IgD-negative memory B cell (primary cell): ENCODE measurements at regions not wholly inside any gene's neighbourhood (a gene's known extent, or its start where the extent isn't known, plus 50 kb on each side); places are given as distances from the start of the nearest gene placed in this dataset.
A peak's percentile ranks its signal among the peaks of the same experiment; 100 is the strongest.

Source experiments
- H3K27ac Mint-ChIP-seq, 3 donors: one replicate each; pipeline ENCODE4 v1.8.0; 2020 to 2022; ENCODE audit warnings: mild to moderate bottlenecking in 3 of 3, mixed read lengths in 3 of 3, moderate library complexity in 1 of 3
- H3K27me3 Mint-ChIP-seq: one replicate; pipeline ENCODE4 v1.8.0; 2021; ENCODE audit warnings: mixed read lengths
- H3K36me3 Mint-ChIP-seq: one replicate; pipeline ENCODE4 v1.8.0; 2020; ENCODE audit warnings: mild to moderate bottlenecking, mixed read lengths
- H3K4me1 Mint-ChIP-seq, 3 donors: one replicate each; pipeline ENCODE4 v1.8.0; 2020 to 2022; ENCODE audit warnings: mixed read lengths in 3 of 3, mild to moderate bottlenecking in 1 of 3
- H3K4me3 Mint-ChIP-seq, 4 donors: one replicate each; pipeline ENCODE4 v1.8.0; 2020 to 2022; ENCODE audit warnings: mild to moderate bottlenecking in 4 of 4, mixed read lengths in 4 of 4, moderate library complexity in 3 of 4
- H3K9me3 Mint-ChIP-seq, 3 donors: one replicate each; pipeline ENCODE4 v1.8.0; 2020 to 2021; ENCODE audit warnings: mixed read lengths in 3 of 3, mild to moderate bottlenecking in 1 of 3

GRCh38 chr15:70469651-70470555 lies 293.5 kb downstream of the UACA start:
- Mint-ChIP-seq H3K9me3 (no peaks in the 10 kb centered on the region), H3K4me1 (peaks cover 4 to 9% (median 7%) of the 10 kb centered on the region in 3 donors), H3K27me3 (peaks cover 4% of the 10 kb centered on the region), H3K27ac (no peak overlapping the region), H3K4me3 (peak overlapping the region in 1 of 4 donors; percentile 85), H3K36me3 (no peaks in the 10 kb centered on the region)

GRCh38 chr15:70469182-70469581 lies 294.2 kb downstream of the UACA start:
- H3K9me3 Mint-ChIP-seq = no peaks in the 10 kb centered on the region
- H3K27ac Mint-ChIP-seq = no peak overlapping the region
- peak overlapping the region in 1 of 4 donors; percentile 85 for H3K4me3 Mint-ChIP-seq
- no peaks in the 10 kb centered on the region for H3K36me3 Mint-ChIP-seq
- H3K4me1 Mint-ChIP-seq = peaks cover 3 to 7% (median 5%) of the 10 kb centered on the region in 3 donors
- H3K27me3 Mint-ChIP-seq = peaks cover 1% of the 10 kb centered on the region

- Mint-ChIP-seq H3K4me3 (no peak overlapping the region), H3K36me3 (no peaks in the 10 kb centered on the region), H3K27ac (no peak overlapping the region), H3K27me3 (no peaks in the 10 kb centered on the region), H3K9me3 (no peaks in the 10 kb centered on the region), H3K4me1 (peaks cover 3 to 17% (median 17%) of the 10 kb centered on the region in 3 donors)
Observed at GRCh38 chr15:70466895-70467529, 296.3 kb downstream of the UACA start.

- H3K36me3 Mint-ChIP-seq = no peaks in the 10 kb centered on the region
- H3K27me3 Mint-ChIP-seq = no peaks in the 10 kb centered on the region
- H3K4me3 Mint-ChIP-seq = no peak overlapping the region
- no peak overlapping the region for H3K27ac Mint-ChIP-seq
- H3K4me1 Mint-ChIP-seq = peaks cover 3 to 17% (median 17%) of the 10 kb centered on the region in 3 donors
- H3K9me3 Mint-ChIP-seq = no peaks in the 10 kb centered on the region
Observed at GRCh38 chr15:70466305-70466704, 297.1 kb downstream of the UACA start.

GRCh38 chr15:70465812-70466211 lies 297.5 kb downstream of the UACA start:
- no peaks in the 10 kb centered on the region for H3K27me3 Mint-ChIP-seq
- no peaks in the 10 kb centered on the region for H3K9me3 Mint-ChIP-seq
- no peak overlapping the region for H3K27ac Mint-ChIP-seq
- H3K36me3 Mint-ChIP-seq = no peaks in the 10 kb centered on the region
- H3K4me1 Mint-ChIP-seq = peaks cover 6 to 17% (median 16%) of the 10 kb centered on the region in 3 donors
- no peak overlapping the region for H3K4me3 Mint-ChIP-seq

GRCh38 chr15:70463453-70463834 lies 299.9 kb downstream of the UACA start:
- Mint-ChIP-seq H3K4me1 (peaks cover 21 to 27% (median 24%) of the 10 kb centered on the region in 3 donors), H3K9me3 (no peaks in the 10 kb centered on the region), H3K4me3 (no peak overlapping the region), H3K27me3 (peaks cover 2% of the 10 kb centered on the region), H3K27ac (no peak overlapping the region), H3K36me3 (no peaks in the 10 kb centered on the region)

GRCh38 chr15:70461992-70462391 lies 301.4 kb downstream of the UACA start:
- Mint-ChIP-seq H3K27me3 (peaks cover 2% of the 10 kb centered on the region), H3K27ac (peak overlapping the region in 1 of 3 donors; percentile 18)

GRCh38 chr15:70461017-70461416 lies 302.3 kb downstream of the UACA start:
- no peaks in the 10 kb centered on the region for H3K9me3 Mint-ChIP-seq
- H3K27me3 Mint-ChIP-seq = peaks cover 2% of the 10 kb centered on the region
- no peak overlapping the region for H3K4me3 Mint-ChIP-seq

More at GRCh38 chr15:70461992-70462391, 301.4 kb downstream of the UACA start:
- Mint-ChIP-seq H3K9me3 (no peaks in the 10 kb centered on the region), H3K4me1 (peaks cover 19 to 25% (median 22%) of the 10 kb centered on the region in 3 donors), H3K4me3 (no peak overlapping the region), H3K36me3 (no peaks in the 10 kb centered on the region)

GRCh38 chr15:70459312-70459711 lies 304.0 kb downstream of the UACA start:
- Mint-ChIP-seq H3K36me3 (no peaks in the 10 kb centered on the region), H3K27ac (no peak overlapping the region), H3K4me3 (no peak overlapping the region), H3K27me3 (peaks cover 2% of the 10 kb centered on the region), H3K4me1 (peaks cover 17 to 22% (median 19%) of the 10 kb centered on the region in 3 donors), H3K9me3 (no peaks in the 10 kb centered on the region)

More at GRCh38 chr15:70461017-70461416, 302.3 kb downstream of the UACA start:
- H3K4me1 Mint-ChIP-seq = peaks cover 17 to 22% (median 19%) of the 10 kb centered on the region in 3 donors
- H3K27ac Mint-ChIP-seq = peak overlapping the region in 1 of 3 donors; percentile 47
- H3K36me3 Mint-ChIP-seq = no peaks in the 10 kb centered on the region

- no peaks in the 10 kb centered on the region for H3K9me3 Mint-ChIP-seq
- H3K27me3 Mint-ChIP-seq = peaks cover under 1% of the 10 kb centered on the region
- H3K4me3 Mint-ChIP-seq = no peak overlapping the region
- peaks cover 1 to 6% (median 1%) of the 10 kb centered on the region in 3 donors for H3K4me1 Mint-ChIP-seq
- no peak overlapping the region for H3K27ac Mint-ChIP-seq
- no peaks in the 10 kb centered on the region for H3K36me3 Mint-ChIP-seq
Observed at GRCh38 chr15:70453766-70454165, 309.6 kb downstream of the UACA start.

GRCh38 chr15:70453238-70453637 lies 310.1 kb downstream of the UACA start:
- Mint-ChIP-seq H3K27me3 (peaks cover 3% of the 10 kb centered on the region), H3K4me3 (no peak overlapping the region), H3K27ac (no peak overlapping the region)

GRCh38 chr15:70451821-70452653 lies 311.3 kb downstream of the UACA start:
- Mint-ChIP-seq H3K9me3 (no peaks in the 10 kb centered on the region), H3K27ac (no peak overlapping the region), H3K4me3 (peak overlapping the region in 1 of 4 donors; percentile 39)

More at GRCh38 chr15:70453238-70453637, 310.1 kb downstream of the UACA start:
- H3K9me3 Mint-ChIP-seq = no peaks in the 10 kb centered on the region
- H3K4me1 Mint-ChIP-seq = peaks cover 2 to 7% (median 4%) of the 10 kb centered on the region in 3 donors
- no peaks in the 10 kb centered on the region for H3K36me3 Mint-ChIP-seq

GRCh38 chr15:70450142-70450443 lies 313.3 kb downstream of the UACA start:
- H3K27me3 Mint-ChIP-seq = peaks cover 10% of the 10 kb centered on the region
- peaks cover 0 to 1% (median 0%) of the 10 kb centered on the region in 3 donors for H3K9me3 Mint-ChIP-seq
- H3K36me3 Mint-ChIP-seq = no peaks in the 10 kb centered on the region
- peak overlapping the region in 1 of 4 donors; percentile 77 for H3K4me3 Mint-ChIP-seq
- peaks cover 9 to 15% (median 12%) of the 10 kb centered on the region in 3 donors for H3K4me1 Mint-ChIP-seq
- peak overlapping the region in 1 of 3 donors; percentile 77 for H3K27ac Mint-ChIP-seq

More at GRCh38 chr15:70451821-70452653, 311.3 kb downstream of the UACA start:
- H3K36me3 Mint-ChIP-seq = no peaks in the 10 kb centered on the region
- H3K27me3 Mint-ChIP-seq = peaks cover 10% of the 10 kb centered on the region
- H3K4me1 Mint-ChIP-seq = peaks cover 9 to 15% (median 12%) of the 10 kb centered on the region in 3 donors

GRCh38 chr15:70449311-70450141 lies 313.8 kb downstream of the UACA start:
- peaks cover 10% of the 10 kb centered on the region for H3K27me3 Mint-ChIP-seq
- H3K27ac Mint-ChIP-seq = no peak overlapping the region
- no peaks in the 10 kb centered on the region for H3K36me3 Mint-ChIP-seq
- peaks cover 0 to 1% (median 0%) of the 10 kb centered on the region in 3 donors for H3K9me3 Mint-ChIP-seq
- H3K4me1 Mint-ChIP-seq = peaks cover 9 to 15% (median 12%) of the 10 kb centered on the region in 3 donors
- peak overlapping the region in 1 of 4 donors; percentile 77 for H3K4me3 Mint-ChIP-seq
